ENCODE measurements at regions not wholly inside any gene's neighbourhood (a gene's known extent, or its start where the extent isn't known, plus 50 kb on each side); places are given as distances from the start of the nearest gene placed in this dataset.

DNA sequence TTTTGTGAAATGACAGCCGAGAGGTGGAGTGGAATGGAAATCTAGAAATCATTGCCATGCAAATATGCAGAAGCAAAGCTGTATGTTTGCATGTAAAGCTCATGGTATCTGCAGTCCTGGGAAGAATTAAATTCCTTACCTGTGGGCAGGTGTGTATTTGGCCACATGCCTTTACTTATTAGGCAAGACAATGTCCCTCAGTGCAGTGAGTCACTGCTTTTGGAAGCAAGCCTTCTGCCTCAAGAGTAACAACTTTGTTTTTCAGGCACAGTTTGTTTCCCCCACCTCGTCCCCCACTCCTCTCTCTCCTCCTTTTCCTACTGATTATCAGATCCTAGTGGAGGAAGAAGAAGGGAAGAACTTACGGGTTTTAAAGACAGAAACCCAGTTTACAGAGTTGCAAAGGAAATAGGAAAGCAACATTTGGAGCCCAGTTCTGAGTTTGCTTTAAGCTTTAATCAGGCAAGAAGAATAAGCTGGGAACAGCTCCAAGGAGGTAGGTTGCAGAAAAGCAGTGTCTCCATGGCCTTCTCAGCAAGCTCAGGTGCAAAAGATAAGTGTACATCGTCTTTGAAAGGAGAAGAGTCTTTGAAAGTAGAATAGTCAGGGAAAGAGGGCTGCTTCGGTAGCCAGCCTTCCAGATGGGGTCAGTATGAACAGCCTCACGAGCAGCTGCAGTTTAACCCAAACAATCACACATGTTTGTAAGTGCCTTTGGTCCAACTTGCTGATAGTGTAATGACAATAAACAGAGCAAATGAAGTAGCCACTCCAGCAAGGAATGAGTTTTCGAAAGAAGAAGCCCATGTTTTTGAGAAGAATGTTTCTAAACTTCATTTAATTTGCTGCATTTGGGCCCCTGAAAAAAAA lies 190.1 kb downstream of the KLF5 start:
- TF ChIP-seq, protein P1, sequence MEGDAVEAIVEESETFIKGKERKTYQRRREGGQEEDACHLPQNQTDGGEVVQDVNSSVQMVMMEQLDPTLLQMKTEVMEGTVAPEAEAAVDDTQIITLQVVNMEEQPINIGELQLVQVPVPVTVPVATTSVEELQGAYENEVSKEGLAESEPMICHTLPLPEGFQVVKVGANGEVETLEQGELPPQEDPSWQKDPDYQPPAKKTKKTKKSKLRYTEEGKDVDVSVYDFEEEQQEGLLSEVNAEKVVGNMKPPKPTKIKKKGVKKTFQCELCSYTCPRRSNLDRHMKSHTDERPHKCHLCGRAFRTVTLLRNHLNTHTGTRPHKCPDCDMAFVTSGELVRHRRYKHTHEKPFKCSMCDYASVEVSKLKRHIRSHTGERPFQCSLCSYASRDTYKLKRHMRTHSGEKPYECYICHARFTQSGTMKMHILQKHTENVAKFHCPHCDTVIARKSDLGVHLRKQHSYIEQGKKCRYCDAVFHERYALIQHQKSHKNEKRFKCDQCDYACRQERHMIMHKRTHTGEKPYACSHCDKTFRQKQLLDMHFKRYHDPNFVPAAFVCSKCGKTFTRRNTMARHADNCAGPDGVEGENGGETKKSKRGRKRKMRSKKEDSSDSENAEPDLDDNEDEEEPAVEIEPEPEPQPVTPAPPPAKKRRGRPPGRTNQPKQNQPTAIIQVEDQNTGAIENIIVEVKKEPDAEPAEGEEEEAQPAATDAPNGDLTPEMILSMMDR (conservative IDR thresholded peaks at IDR 0.05; ENCODE audit: low read depth, low read length), result no peak
- TF ChIP-seq EZH2 (IDR thresholded peaks at IDR 0.05; ENCODE audit: low read length, unreplicated experiment), result no peak

Data from PC-3 (cell line).